Keratinocyte (primary cell): ENCODE measurements at regions not wholly inside any gene's neighbourhood (a gene's known extent, or its start where the extent isn't known, plus 50 kb on each side); places are given as distances from the start of the nearest gene placed in this dataset.

Source experiments
- DNase-seq: peaks from one replicate; pipeline ENCODE4 v3.0.0-alpha.2; 2011; ENCODE audit warnings: low read depth, missing footprints, low spot score
- FAIRE-seq: peaks from 2 replicates; lab custom pipeline; 2011; peaks lifted over from hg19 to GRCh38; lab: Jason Lieb, UNC
- H2AFZ ChIP-seq: 2 replicates; pipeline ENCODE4 v1.6.0; 2012; ENCODE audit warnings: low read length, control low read depth, inconsistent platforms; ENCODE audit not compliant: control insufficient read depth
- H3K27ac ChIP-seq: 2 replicates; pipeline ENCODE4 v1.5.1; 2011; ENCODE audit warnings: low read length; ENCODE audit not compliant: control insufficient read depth, insufficient read depth
- H3K27me3 ChIP-seq: 3 replicates; pipeline ENCODE4 v1.6.0; 2011; ENCODE audit warnings: low read length; ENCODE audit not compliant: control insufficient read depth, insufficient read depth; ENCODE audit errors: extremely low read depth
- H3K36me3 ChIP-seq, 2 experiments: 2 replicates in 1 of 2; 3 replicates in 1 of 2; pipeline ENCODE4 v1.5.1; 2011; ENCODE audit warnings: low read length in 2 of 2, mild to moderate bottlenecking in 1 of 2; ENCODE audit not compliant: control insufficient read depth in 2 of 2, insufficient read depth in 2 of 2; ENCODE audit errors: extremely low read depth in 1 of 2
- H3K4me1 ChIP-seq: 3 replicates; pipeline ENCODE4 v1.5.1; 2011; ENCODE audit warnings: low read length; ENCODE audit not compliant: control insufficient read depth, insufficient read depth; ENCODE audit errors: extremely low read depth
- H3K4me2 ChIP-seq: 3 replicates; pipeline ENCODE4 v1.6.0; 2011; ENCODE audit warnings: low read depth, low read length; ENCODE audit not compliant: control insufficient read depth, insufficient read depth; ENCODE audit errors: extremely low read depth
- H3K4me3 ChIP-seq, 3 experiments: fragments of 200-600 bp in 1 of 3; sonication (generic) in 1 of 3; 2 replicates in 2 of 3; 3 replicates in 1 of 3; pipeline ENCODE4 v1.5.1; 2011 to 2016; ENCODE audit warnings: low read length in 3 of 3, mild to moderate bottlenecking in 3 of 3, control low read depth in 2 of 3, inconsistent platforms in 1 of 3, low read depth in 1 of 3, mixed read lengths in 1 of 3, mixed run types in 1 of 3, moderate library complexity in 1 of 3; ENCODE audit not compliant: control insufficient read depth in 2 of 3, insufficient read depth in 2 of 3; ENCODE audit errors: extremely low read depth in 1 of 3
- H3K79me2 ChIP-seq: 2 replicates; pipeline ENCODE4 v1.6.0; 2012; ENCODE audit warnings: low read length; ENCODE audit not compliant: control insufficient read depth, insufficient read depth
- H3K9ac ChIP-seq: 3 replicates; pipeline ENCODE4 v1.6.0; 2011; ENCODE audit warnings: low read length; ENCODE audit not compliant: control insufficient read depth, insufficient read depth; ENCODE audit errors: extremely low read depth
- H3K9me1 ChIP-seq: 3 replicates; pipeline ENCODE4 v1.6.0; 2011; ENCODE audit warnings: low read length; ENCODE audit not compliant: control insufficient read depth, insufficient read depth; ENCODE audit errors: extremely low read depth
- H3K9me3 ChIP-seq: 2 replicates; pipeline ENCODE4 v1.5.1; 2012; ENCODE audit warnings: low read depth, low read length; ENCODE audit not compliant: control insufficient read depth
- H4K20me1 ChIP-seq: 3 replicates; pipeline ENCODE4 v1.6.0; 2011; ENCODE audit warnings: low read length; ENCODE audit not compliant: control insufficient read depth, insufficient read depth; ENCODE audit errors: extremely low read depth
- CTCF ChIP-seq, 3 experiments: IDR thresholded peaks in 1 of 3; conservative IDR thresholded peaks in 1 of 3; optimal IDR thresholded peaks in 1 of 3; 2 replicates in 2 of 3; 3 replicates in 1 of 3; pipeline versions ENCODE3 to v1.5.1; 2011; ENCODE audit warnings: low read length in 3 of 3, mild to moderate bottlenecking in 3 of 3, moderate library complexity in 2 of 3, control low read depth in 1 of 3, inconsistent platforms in 1 of 3; ENCODE audit not compliant: insufficient read depth in 2 of 3; ENCODE audit errors: extremely low read depth in 1 of 3
- EZH2 ChIP-seq: IDR thresholded peaks from one replicate; pipeline ENCODE4 v1.6.1; 2012; ENCODE audit warnings: inconsistent platforms, mild to moderate bottlenecking, low read length, moderate library complexity
- dilution Hi-C: fragments of 300-500 bp; cut with MboI; formaldehyde crosslinking; loops from one replicate; pipeline ENCODE4 v1.7.0; 2020; ENCODE audit warnings: low sequenced_read_pairs; ENCODE audit not compliant: extremely low pct_ligation_motif_present

DNA sequence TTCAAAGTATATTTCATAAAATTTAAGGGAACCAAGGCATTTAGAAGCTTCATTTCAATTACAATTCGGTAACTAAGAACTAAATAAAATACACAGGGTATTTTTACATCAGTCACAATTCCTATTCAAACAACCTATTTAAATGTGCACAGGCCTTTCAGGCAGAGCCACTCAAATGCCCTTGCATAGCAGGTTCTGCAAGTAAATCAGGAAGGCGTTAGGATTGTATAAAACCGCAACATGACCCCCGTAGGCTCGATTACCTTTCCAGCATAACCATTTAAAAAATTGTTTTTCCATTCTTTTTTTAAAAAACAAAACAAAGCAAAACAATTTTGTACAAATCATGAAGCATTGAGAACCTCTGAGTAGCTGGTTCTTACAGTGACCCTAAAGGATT lies 289.9 kb upstream of the SP8 start:
- H3K4me3 ChIP-seq, result no peak overlapping the region
- no peak overlapping the region for H2AFZ ChIP-seq
- peaks cover 5% of the 10 kb centered on the region for H3K4me1 ChIP-seq
- H3K9me3 ChIP-seq, result no peaks in the 10 kb centered on the region
- dilution Hi-C loops, result no loop called here
- no peaks in the 10 kb centered on the region for H3K79me2 ChIP-seq
- H3K4me2 ChIP-seq, result no peak overlapping the region
- no peaks in the 10 kb centered on the region for H4K20me1 ChIP-seq
- DNase-seq (no peak), FAIRE-seq (no peak)
- no peaks in the 10 kb centered on the region for H3K27me3 ChIP-seq
- no peak overlapping the region for H3K27ac ChIP-seq
- TF ChIP-seq CTCF (optimal IDR thresholded peaks at IDR 0.05 in 1 of 3, IDR thresholded peaks at IDR 0.05 in 1 of 3, conservative IDR thresholded peaks at IDR 0.05 in 1 of 3; ENCODE audit: extremely low read depth in 1 of 3, insufficient read depth in 2 of 3, low read length in 3 of 3) (no peak), EZH2 (no peak)
- H3K9me1 ChIP-seq, result no peaks in the 10 kb centered on the region
- no peaks in the 10 kb centered on the region for H3K36me3 ChIP-seq
- no peak overlapping the region for H3K9ac ChIP-seq

GRCh38 chr7:21077602-21078001 lies 290.9 kb upstream of the SP8 start:
- Histone ChIP-seq H3K36me3 (no peaks in the 10 kb centered on the region), H2AFZ (no peak overlapping the region), H3K4me3 (no peak overlapping the region), H3K9me3 (no peaks in the 10 kb centered on the region), H3K27ac (no peak overlapping the region), H3K4me2 (no peak overlapping the region), H4K20me1 (no peaks in the 10 kb centered on the region), H3K79me2 (no peaks in the 10 kb centered on the region), H3K4me1 (peaks cover 5% of the 10 kb centered on the region), H3K9ac (no peak overlapping the region), H3K27me3 (no peaks in the 10 kb centered on the region), H3K9me1 (no peaks in the 10 kb centered on the region)
- no peak for DNase-seq
- FAIRE-seq, result no peak
- no peak for TF ChIP-seq EZH2
- TF ChIP-seq CTCF (optimal IDR thresholded peaks at IDR 0.05 in 1 of 3, IDR thresholded peaks at IDR 0.05 in 1 of 3, conservative IDR thresholded peaks at IDR 0.05 in 1 of 3; ENCODE audit: extremely low read depth in 1 of 3, insufficient read depth in 2 of 3, low read length in 3 of 3), result no peak
- dilution Hi-C loops, result no loop called here
